Activated naive CD8-positive, alpha-beta T cell treated with anti-CD3 and anti-CD28 coated beads, Interleukin-2, amount 50 U/mL, for 24 hours (primary cell): ENCODE measurements at regions not wholly inside any gene's neighbourhood (a gene's known extent, or its start where the extent isn't known, plus 50 kb on each side); places are given as distances from the start of the nearest gene placed in this dataset.
"Not testable (repeated sequence)": the region's sequence is repeated elsewhere in the genome, so short reads cannot be mapped to it uniquely, and the experiment has no call there.

Experiments
- ATAC-seq: fragments of 150-1000 bp; cut with Tn5 transposase; one replicate; pipeline ENCODE4 v1.10.0; 2021
- DNase-seq: peaks from one replicate; pipeline ENCODE4 v3.0.0; 2021
- H3K27ac Mint-ChIP-seq: one replicate; pipeline ENCODE4 v1.8.0; 2021; ENCODE audit warnings: mild to moderate bottlenecking, mixed read lengths
- H3K27me3 Mint-ChIP-seq: one replicate; pipeline ENCODE4 v1.8.0; 2021; ENCODE audit warnings: mixed read lengths
- H3K36me3 Mint-ChIP-seq: one replicate; pipeline ENCODE4 v1.8.0; 2021; ENCODE audit warnings: low read depth, mixed read lengths
- H3K4me1 Mint-ChIP-seq: one replicate; pipeline ENCODE4 v1.8.0; 2021; ENCODE audit warnings: mixed read lengths
- H3K4me3 Mint-ChIP-seq: one replicate; pipeline ENCODE4 v1.8.0; 2021; ENCODE audit warnings: mild to moderate bottlenecking, moderate library complexity, mixed read lengths
- H3K9me3 Mint-ChIP-seq: one replicate; pipeline ENCODE4 v1.8.0; 2021; ENCODE audit warnings: mixed read lengths

DNA sequence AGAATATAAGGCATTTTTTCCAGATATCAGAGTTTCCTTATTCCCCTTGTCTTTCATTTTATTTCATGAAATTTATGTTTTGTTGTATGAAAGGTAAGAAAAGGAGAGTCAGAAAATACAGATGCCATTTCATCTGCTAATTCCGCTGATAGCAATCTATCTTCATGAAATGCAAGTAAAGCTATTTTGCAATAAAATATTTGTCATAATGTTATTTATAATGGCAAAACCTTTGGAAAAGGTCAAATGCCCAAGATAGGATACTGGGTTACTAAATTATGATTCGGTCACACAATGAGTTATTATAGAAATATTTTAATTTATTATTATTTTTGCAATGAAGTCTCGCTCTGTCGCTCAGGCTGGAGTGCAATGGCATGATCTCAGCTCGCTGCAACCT, 124.2 kb downstream of the SPP2 start:
- no peaks in the 10 kb centered on the region for H3K9me3 Mint-ChIP-seq
- ATAC-seq, result no peak
- H3K36me3 Mint-ChIP-seq, result no peaks in the 10 kb centered on the region
- H3K27ac Mint-ChIP-seq, result no peak overlapping the region
- H3K4me1 Mint-ChIP-seq, result no peaks in the 10 kb centered on the region
- peaks cover 1% of the 10 kb centered on the region for H3K27me3 Mint-ChIP-seq
- no peak overlapping the region for H3K4me3 Mint-ChIP-seq
- no peak for DNase-seq

- H3K27me3 Mint-ChIP-seq, result no peaks in the 10 kb centered on the region
- H3K4me1 Mint-ChIP-seq, result no peaks in the 10 kb centered on the region
Observed at GRCh38 chr2:234172532-234172931, 122.0 kb downstream of the SPP2 start.

GRCh38 chr2:234172066-234172465, 121.6 kb downstream of the SPP2 start:
- no peak overlapping the region for H3K4me3 Mint-ChIP-seq
- no peaks in the 10 kb centered on the region for H3K27me3 Mint-ChIP-seq
- H3K9me3 Mint-ChIP-seq, result no peaks in the 10 kb centered on the region
- no peak for DNase-seq
- ATAC-seq, result no peak
- no peaks in the 10 kb centered on the region for H3K36me3 Mint-ChIP-seq
- no peak overlapping the region for H3K27ac Mint-ChIP-seq
- H3K4me1 Mint-ChIP-seq, result no peaks in the 10 kb centered on the region

More at GRCh38 chr2:234172532-234172931, 122.0 kb downstream of the SPP2 start:
- ATAC-seq (no peak), DNase-seq (no peak)
- Mint-ChIP-seq H3K4me3 (no peak overlapping the region), H3K9me3 (no peaks in the 10 kb centered on the region), H3K36me3 (no peaks in the 10 kb centered on the region), H3K27ac (no peak overlapping the region)

DNA sequence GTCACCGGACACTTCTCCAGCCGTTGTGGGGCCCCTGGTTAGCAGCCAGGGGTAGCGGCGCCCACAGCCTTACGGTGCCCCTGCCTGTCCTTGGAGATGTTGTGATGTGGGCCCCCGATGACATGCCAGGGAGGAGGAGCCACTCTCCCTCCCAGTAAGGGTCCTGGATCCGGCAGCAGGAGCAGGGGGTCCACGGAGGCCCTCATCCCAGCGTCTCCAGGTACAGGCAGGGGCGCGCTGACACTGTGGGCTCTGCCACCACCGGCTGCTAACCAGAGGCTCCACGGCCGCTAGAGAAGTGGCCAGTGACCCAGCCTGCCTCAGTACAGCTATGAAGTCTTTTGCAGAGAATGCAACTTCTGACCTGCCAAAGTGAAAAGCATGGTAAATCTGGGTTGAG, 121.2 kb downstream of the SPP2 start:
- ATAC-seq, result no peak
- Mint-ChIP-seq H3K4me1 (no peaks in the 10 kb centered on the region), H3K27ac (no peak overlapping the region), H3K27me3 (no peaks in the 10 kb centered on the region), H3K4me3 (no peak overlapping the region), H3K36me3 (no peaks in the 10 kb centered on the region), H3K9me3 (no peaks in the 10 kb centered on the region)
- DNase-seq, result no peak

DNA sequence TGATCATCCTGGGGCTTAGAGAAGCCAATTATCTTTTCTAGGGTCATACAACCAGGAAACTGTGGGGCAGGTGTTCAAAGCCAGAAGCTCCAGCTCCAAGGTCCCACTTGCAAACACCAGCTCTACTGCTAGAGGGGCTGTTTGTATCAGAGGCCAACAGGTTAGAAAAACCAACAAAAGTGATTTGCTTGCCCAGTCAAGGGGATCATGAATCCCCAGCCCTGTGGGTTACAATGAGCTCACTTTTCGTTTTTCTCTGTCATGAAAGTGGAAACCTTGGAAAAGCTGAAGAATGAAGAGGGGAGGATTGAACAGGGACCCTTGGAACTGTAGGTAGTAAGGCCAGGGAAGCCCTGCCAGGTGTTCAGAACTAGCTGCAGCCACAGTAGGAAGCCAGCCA, 119.2 kb downstream of the SPP2 start:
- ATAC-seq, result no peak
- Mint-ChIP-seq H3K36me3 (no peaks in the 10 kb centered on the region), H3K27ac (no peak overlapping the region), H3K9me3 (no peaks in the 10 kb centered on the region), H3K27me3 (no peaks in the 10 kb centered on the region), H3K4me3 (no peak overlapping the region), H3K4me1 (peaks cover 9% of the 10 kb centered on the region)
- DNase-seq, result no peak

- not testable (repeated sequence) for H3K27ac Mint-ChIP-seq, H3K36me3 Mint-ChIP-seq, DNase-seq, ATAC-seq, H3K27me3 Mint-ChIP-seq, H3K9me3 Mint-ChIP-seq, H3K4me3 Mint-ChIP-seq
- H3K4me1 Mint-ChIP-seq, result peaks cover 17% of the 10 kb centered on the region
Observed at GRCh38 chr2:234168605-234169570, 118.4 kb downstream of the SPP2 start.

DNA sequence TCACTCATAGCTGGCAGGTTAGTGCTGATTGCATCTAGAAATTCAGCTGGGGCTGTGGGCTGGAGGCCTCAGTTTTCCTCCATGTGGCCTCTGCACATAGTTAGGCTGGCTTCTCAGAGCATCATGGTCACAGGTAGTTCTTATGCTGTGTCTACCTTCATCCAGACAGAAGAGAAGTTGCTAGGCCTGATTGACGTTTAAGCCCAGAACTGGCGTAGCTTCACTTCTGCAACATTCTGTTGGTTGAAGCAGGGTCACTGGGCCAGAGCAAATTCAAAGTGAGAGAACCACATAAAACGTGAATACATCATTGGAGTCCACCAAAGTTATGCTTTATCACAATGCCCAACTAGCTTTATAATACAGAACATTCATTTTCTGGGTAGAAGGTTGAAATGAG, 116.0 kb downstream of the SPP2 start:
- H3K4me1 Mint-ChIP-seq, result peaks cover 23% of the 10 kb centered on the region
- H3K9me3 Mint-ChIP-seq, result no peaks in the 10 kb centered on the region
- DNase-seq, result no peak
- no peak overlapping the region for H3K4me3 Mint-ChIP-seq
- no peaks in the 10 kb centered on the region for H3K27me3 Mint-ChIP-seq
- ATAC-seq, result no peak
- H3K36me3 Mint-ChIP-seq, result no peaks in the 10 kb centered on the region
- no peak overlapping the region for H3K27ac Mint-ChIP-seq

GRCh38 chr2:234165421-234165820, 114.9 kb downstream of the SPP2 start:
- Mint-ChIP-seq H3K4me1 (peaks cover 23% of the 10 kb centered on the region), H3K4me3 (no peak overlapping the region), H3K27me3 (no peaks in the 10 kb centered on the region), H3K36me3 (no peaks in the 10 kb centered on the region), H3K9me3 (no peaks in the 10 kb centered on the region), H3K27ac (no peak overlapping the region)
- ATAC-seq, result no peak
- DNase-seq, result no peak

DNA sequence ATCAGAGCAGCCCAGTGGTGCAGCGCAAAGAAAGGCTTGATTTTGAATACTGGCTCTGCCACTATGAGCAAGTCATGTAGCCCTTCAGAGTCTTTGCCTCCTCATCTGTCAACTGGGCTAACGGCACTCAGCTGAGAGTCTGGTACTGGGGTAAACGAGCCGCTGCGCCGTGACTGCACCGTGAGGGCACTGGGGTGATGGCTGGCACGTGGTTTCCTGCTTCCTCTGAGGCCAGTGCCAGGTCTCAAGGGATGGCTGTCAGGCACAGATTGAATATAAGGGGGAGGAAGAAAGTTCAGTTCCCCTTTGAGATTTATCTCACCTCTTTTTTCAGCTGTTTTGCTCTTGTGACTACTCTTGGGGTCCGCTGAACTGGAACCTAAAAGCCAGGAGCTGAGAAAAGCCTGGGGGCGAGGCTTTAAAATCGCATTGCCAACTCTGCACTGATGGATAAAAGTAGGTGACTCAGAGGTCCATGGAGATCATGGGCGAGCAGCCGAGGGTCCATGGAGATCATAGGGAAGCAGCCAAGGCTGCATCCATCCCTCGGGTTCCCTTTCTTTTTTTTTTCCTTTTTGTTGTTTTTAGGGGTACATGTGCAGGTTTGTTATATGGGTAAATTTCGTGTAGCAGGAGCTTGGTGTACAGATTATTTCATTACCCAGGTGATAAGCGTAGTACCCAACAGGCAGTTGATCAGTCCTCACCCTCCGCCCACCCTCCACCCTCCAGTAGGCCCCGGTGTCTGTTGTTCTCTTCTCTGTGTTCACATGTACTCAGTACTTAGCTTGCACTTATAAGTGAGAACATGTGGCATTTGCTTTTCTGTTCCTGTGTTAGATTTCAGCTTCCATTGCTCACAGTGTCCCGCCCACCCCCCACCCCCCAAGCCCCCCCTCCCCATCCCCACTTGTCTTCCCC, 114.3 kb downstream of the SPP2 start:
- Mint-ChIP-seq H3K27ac (peak overlapping the region; percentile 6), H3K27me3 (no peaks in the 10 kb centered on the region), H3K36me3 (no peaks in the 10 kb centered on the region), H3K9me3 (no peaks in the 10 kb centered on the region), H3K4me1 (peaks cover 23% of the 10 kb centered on the region), H3K4me3 (no peak overlapping the region)
- ATAC-seq, result peak; percentile 69
- DNase-seq, result peak; percentile 55

DNA sequence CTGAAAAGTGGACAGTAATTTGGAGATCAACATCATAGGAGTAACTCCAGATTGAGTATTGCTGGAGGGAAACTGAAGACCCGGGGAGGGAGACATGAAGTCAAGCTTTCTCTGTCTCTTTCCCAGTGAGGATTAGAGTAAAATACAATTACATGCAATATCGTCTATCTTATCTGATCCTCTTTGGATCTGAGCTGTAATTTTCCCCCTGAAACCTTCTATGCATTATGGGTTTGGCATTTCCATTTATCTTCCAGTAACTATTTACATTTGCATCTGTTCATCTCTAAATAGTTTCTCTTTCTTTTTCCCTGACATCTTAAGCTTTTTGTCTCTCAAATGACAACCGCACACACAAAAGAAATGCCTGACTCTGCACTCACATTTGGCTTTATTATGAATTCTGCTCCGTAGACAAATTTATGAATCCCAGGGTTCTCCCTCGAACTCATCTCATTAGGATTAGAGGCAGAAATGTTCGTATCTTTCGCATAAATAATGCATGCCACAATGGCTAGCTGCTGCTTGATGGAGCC, 113.1 kb downstream of the SPP2 start:
- no peak overlapping the region for H3K4me3 Mint-ChIP-seq
- no peaks in the 10 kb centered on the region for H3K9me3 Mint-ChIP-seq
- ATAC-seq, result no peak
- H3K36me3 Mint-ChIP-seq, result no peaks in the 10 kb centered on the region
- H3K27me3 Mint-ChIP-seq, result no peaks in the 10 kb centered on the region
- DNase-seq, result no peak
- H3K4me1 Mint-ChIP-seq, result peaks cover 23% of the 10 kb centered on the region
- no peak overlapping the region for H3K27ac Mint-ChIP-seq

DNA sequence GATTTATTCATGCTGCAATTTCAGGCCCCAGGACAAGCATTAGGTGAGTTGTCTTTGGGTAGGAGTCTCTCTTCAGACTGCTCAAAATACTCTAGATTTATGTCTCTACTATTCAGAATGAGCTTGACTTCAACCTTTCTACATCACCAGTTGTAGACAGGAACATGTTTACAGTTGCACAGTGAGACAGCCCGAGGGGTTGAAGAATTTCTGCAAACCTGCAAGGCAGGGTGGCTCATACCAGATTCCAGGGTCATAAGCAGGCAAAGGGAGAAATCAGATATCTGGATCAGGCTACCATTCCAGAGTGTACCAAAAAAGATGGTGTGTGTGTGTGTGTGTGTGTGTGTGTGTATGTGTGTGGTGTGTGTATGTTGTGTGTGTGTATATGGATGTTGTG, 112.4 kb downstream of the SPP2 start:
- H3K36me3 Mint-ChIP-seq, result no peaks in the 10 kb centered on the region
- H3K27ac Mint-ChIP-seq, result no peak overlapping the region
- no peak for ATAC-seq
- peaks cover 3% of the 10 kb centered on the region for H3K27me3 Mint-ChIP-seq
- H3K9me3 Mint-ChIP-seq, result no peaks in the 10 kb centered on the region
- no peak overlapping the region for H3K4me3 Mint-ChIP-seq
- H3K4me1 Mint-ChIP-seq, result peaks cover 23% of the 10 kb centered on the region
- no peak for DNase-seq

- no peak overlapping the region for H3K27ac Mint-ChIP-seq
- peaks cover 23% of the 10 kb centered on the region for H3K4me1 Mint-ChIP-seq
- DNase-seq (no peak), ATAC-seq (no peak)
- no peak overlapping the region for H3K4me3 Mint-ChIP-seq
- H3K9me3 Mint-ChIP-seq, result no peaks in the 10 kb centered on the region
- H3K36me3 Mint-ChIP-seq, result no peaks in the 10 kb centered on the region
- peaks cover 3% of the 10 kb centered on the region for H3K27me3 Mint-ChIP-seq
Observed at GRCh38 chr2:234161932-234162331, 111.4 kb downstream of the SPP2 start.

- peaks cover 6% of the 10 kb centered on the region for H3K4me1 Mint-ChIP-seq
- no peak overlapping the region for H3K4me3 Mint-ChIP-seq
- H3K9me3 Mint-ChIP-seq, result no peaks in the 10 kb centered on the region
- no peak for DNase-seq
- ATAC-seq, result no peak
- no peaks in the 10 kb centered on the region for H3K36me3 Mint-ChIP-seq
- no peak overlapping the region for H3K27ac Mint-ChIP-seq
- peaks cover 3% of the 10 kb centered on the region for H3K27me3 Mint-ChIP-seq
Observed at GRCh38 chr2:234158812-234159211, 108.3 kb downstream of the SPP2 start.

DNA sequence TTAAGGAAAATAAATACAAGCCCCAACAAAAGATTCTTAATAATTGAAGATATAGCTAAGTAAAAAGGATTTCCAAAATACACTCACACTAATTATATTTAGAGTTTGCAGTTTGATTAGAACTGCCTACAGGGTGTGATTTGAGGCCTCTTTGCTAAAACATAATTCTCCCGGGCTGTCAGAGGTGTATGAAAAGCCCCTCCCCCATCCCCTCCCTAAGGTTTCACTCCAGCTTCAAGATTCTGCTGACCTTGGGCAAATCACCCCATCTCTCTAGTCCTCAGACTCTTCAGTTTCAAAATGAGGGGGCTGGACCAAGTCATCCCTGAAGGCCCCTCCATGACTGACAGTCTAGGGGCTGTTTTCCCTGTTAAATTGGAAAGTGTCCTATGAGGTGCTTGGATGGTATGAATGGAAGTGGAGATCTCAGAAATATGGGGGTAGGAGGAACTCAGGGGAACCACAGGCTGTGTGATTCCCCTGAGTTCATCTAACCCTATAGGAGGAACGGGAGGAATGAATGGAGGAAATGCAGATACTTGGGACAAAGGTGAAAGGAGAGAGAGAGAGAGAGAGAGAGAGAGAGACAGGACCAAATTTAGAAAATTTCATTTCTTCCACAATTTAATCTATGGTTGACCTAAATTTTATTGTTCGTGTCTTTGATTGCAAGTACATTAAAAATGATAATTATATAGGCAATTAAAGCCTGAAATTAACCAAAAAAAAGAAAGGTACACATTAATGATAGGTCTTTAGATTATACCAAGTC, 107.5 kb downstream of the SPP2 start:
- Mint-ChIP-seq H3K4me1 (no peaks in the 10 kb centered on the region), H3K9me3 (peaks cover 6% of the 10 kb centered on the region), H3K4me3 (no peak overlapping the region), H3K36me3 (no peaks in the 10 kb centered on the region), H3K27ac (no peak overlapping the region), H3K27me3 (peaks cover 3% of the 10 kb centered on the region)
- ATAC-seq (no peak), DNase-seq (no peak)
